ENCODE measurements at regions not wholly inside any gene's neighbourhood (a gene's known extent, or its start where the extent isn't known, plus 50 kb on each side); places are given as distances from the start of the nearest gene placed in this dataset.

DNA sequence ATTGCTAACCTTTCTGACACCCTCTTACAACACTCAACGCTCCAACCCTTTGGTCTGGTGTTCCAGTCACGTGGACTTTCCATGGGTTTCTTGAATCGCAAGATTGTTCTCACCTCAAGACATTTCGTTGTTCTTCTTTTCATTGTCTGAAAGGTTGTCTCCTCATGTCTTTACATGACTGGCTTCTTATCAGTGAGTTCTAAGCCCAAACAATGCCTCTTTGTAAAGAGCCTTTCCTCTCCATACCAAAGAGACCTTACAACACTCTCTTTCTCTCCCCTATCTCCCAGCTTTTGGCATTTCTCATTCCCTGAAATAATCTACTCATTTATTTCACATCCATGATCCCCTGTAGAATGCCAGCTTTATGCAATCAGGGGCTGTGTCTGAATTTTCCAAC, 1144.8 kb downstream of the AACS start:
- TF ChIP-seq NANOG (IDR thresholded peaks at IDR 0.05; ENCODE audit: borderline replicate concordance): no peak
- TF ChIP-seq, protein P1, sequence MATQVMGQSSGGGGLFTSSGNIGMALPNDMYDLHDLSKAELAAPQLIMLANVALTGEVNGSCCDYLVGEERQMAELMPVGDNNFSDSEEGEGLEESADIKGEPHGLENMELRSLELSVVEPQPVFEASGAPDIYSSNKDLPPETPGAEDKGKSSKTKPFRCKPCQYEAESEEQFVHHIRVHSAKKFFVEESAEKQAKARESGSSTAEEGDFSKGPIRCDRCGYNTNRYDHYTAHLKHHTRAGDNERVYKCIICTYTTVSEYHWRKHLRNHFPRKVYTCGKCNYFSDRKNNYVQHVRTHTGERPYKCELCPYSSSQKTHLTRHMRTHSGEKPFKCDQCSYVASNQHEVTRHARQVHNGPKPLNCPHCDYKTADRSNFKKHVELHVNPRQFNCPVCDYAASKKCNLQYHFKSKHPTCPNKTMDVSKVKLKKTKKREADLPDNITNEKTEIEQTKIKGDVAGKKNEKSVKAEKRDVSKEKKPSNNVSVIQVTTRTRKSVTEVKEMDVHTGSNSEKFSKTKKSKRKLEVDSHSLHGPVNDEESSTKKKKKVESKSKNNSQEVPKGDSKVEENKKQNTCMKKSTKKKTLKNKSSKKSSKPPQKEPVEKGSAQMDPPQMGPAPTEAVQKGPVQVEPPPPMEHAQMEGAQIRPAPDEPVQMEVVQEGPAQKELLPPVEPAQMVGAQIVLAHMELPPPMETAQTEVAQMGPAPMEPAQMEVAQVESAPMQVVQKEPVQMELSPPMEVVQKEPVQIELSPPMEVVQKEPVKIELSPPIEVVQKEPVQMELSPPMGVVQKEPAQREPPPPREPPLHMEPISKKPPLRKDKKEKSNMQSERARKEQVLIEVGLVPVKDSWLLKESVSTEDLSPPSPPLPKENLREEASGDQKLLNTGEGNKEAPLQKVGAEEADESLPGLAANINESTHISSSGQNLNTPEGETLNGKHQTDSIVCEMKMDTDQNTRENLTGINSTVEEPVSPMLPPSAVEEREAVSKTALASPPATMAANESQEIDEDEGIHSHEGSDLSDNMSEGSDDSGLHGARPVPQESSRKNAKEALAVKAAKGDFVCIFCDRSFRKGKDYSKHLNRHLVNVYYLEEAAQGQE (IDR thresholded peaks at IDR 0.05; ENCODE audit: unreplicated experiment): no peak
- no peak for TF ChIP-seq CREB1 (CRISPR knock-in tag; IDR thresholded peaks at IDR 0.05; ENCODE audit: low read depth)
- no peak for TF ChIP-seq ZNF331 (CRISPR knock-in tag; IDR thresholded peaks at IDR 0.05; ENCODE audit: low read depth)
- TF ChIP-seq, protein P2, sequence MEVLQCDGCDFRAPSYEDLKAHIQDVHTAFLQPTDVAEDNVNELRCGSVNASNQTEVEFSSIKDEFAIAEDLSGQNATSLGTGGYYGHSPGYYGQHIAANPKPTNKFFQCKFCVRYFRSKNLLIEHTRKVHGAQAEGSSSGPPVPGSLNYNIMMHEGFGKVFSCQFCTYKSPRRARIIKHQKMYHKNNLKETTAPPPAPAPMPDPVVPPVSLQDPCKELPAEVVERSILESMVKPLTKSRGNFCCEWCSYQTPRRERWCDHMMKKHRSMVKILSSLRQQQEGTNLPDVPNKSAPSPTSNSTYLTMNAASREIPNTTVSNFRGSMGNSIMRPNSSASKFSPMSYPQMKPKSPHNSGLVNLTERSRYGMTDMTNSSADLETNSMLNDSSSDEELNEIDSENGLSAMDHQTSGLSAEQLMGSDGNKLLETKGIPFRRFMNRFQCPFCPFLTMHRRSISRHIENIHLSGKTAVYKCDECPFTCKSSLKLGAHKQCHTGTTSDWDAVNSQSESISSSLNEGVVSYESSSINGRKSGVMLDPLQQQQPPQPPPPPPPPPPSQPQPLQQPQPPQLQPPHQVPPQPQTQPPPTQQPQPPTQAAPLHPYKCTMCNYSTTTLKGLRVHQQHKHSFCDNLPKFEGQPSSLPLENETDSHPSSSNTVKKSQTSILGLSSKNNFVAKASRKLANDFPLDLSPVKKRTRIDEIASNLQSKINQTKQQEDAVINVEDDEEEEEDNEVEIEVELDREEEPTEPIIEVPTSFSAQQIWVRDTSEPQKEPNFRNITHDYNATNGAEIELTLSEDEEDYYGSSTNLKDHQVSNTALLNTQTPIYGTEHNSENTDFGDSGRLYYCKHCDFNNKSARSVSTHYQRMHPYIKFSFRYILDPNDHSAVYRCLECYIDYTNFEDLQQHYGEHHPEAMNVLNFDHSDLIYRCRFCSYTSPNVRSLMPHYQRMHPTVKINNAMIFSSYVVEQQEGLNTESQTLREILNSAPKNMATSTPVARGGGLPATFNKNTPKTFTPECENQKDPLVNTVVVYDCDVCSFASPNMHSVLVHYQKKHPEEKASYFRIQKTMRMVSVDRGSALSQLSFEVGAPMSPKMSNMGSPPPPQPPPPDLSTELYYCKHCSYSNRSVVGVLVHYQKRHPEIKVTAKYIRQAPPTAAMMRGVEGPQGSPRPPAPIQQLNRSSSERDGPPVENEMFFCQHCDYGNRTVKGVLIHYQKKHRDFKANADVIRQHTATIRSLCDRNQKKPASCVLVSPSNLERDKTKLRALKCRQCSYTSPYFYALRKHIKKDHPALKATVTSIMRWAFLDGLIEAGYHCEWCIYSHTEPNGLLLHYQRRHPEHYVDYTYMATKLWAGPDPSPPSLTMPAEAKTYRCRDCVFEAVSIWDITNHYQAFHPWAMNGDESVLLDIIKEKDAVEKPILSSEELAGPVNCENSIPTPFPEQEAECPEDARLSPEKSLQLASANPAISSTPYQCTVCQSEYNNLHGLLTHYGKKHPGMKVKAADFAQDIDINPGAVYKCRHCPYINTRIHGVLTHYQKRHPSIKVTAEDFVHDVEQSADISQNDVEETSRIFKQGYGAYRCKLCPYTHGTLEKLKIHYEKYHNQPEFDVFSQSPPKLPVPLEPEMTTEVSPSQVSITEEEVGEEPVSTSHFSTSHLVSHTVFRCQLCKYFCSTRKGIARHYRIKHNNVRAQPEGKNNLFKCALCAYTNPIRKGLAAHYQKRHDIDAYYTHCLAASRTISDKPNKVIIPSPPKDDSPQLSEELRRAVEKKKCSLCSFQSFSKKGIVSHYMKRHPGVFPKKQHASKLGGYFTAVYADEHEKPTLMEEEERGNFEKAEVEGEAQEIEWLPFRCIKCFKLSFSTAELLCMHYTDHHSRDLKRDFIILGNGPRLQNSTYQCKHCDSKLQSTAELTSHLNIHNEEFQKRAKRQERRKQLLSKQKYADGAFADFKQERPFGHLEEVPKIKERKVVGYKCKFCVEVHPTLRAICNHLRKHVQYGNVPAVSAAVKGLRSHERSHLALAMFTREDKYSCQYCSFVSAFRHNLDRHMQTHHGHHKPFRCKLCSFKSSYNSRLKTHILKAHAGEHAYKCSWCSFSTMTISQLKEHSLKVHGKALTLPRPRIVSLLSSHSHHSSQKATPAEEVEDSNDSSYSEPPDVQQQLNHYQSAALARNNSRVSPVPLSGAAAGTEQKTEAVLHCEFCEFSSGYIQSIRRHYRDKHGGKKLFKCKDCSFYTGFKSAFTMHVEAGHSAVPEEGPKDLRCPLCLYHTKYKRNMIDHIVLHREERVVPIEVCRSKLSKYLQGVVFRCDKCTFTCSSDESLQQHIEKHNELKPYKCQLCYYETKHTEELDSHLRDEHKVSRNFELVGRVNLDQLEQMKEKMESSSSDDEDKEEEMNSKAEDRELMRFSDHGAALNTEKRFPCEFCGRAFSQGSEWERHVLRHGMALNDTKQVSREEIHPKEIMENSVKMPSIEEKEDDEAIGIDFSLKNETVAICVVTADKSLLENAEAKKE (CRISPR knock-in tag; IDR thresholded peaks at IDR 0.05): no peak
- no peak for TF ChIP-seq EZH2phosphoT487 (IDR thresholded peaks at IDR 0.05; ENCODE audit: unreplicated experiment)
- no peak for TF ChIP-seq ZNF114 (CRISPR knock-in tag; IDR thresholded peaks at IDR 0.05)
- TF ChIP-seq, protein P3, sequence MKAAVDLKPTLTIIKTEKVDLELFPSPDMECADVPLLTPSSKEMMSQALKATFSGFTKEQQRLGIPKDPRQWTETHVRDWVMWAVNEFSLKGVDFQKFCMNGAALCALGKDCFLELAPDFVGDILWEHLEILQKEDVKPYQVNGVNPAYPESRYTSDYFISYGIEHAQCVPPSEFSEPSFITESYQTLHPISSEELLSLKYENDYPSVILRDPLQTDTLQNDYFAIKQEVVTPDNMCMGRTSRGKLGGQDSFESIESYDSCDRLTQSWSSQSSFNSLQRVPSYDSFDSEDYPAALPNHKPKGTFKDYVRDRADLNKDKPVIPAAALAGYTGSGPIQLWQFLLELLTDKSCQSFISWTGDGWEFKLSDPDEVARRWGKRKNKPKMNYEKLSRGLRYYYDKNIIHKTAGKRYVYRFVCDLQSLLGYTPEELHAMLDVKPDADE (IDR thresholded peaks at IDR 0.05): no peak
- no peak for TF ChIP-seq JUNB (IDR thresholded peaks at IDR 0.05; ENCODE audit: unreplicated experiment)
- no peak for TF ChIP-seq EZH2 (IDR thresholded peaks at IDR 0.05; ENCODE audit: low read depth, unreplicated experiment)
- no peak for TF ChIP-seq POLR2AphosphoS5 (IDR thresholded peaks at IDR 0.05; ENCODE audit: low read depth)
- no peak for TF ChIP-seq STAT1 (IDR thresholded peaks at IDR 0.05; ENCODE audit: unreplicated experiment)
- no peak for TF ChIP-seq CTCF (conservative IDR thresholded peaks at IDR 0.05; ENCODE audit: low read depth in 2 of 2)
- Histone ChIP-seq H3K27me3 (ENCODE audit: insufficient read depth) (no peaks in the 10 kb centered on the region), H3K4me2 (no peak overlapping the region), H3K27ac (ENCODE audit: low read depth) (no peak overlapping the region), H3K4me1 (ENCODE audit: insufficient read depth) (no peaks in the 10 kb centered on the region), H3F3A (replicated peaks; ENCODE audit: low read depth) (no peaks in the 10 kb centered on the region), H3K36me3 (ENCODE audit: insufficient read depth) (no peaks in the 10 kb centered on the region), H3K9me2 (ENCODE audit: insufficient read depth) (no peaks in the 10 kb centered on the region), H3K4me3 (no peak overlapping the region), H3K79me2 (replicated peaks; ENCODE audit: insufficient read depth) (no peaks in the 10 kb centered on the region), H4K20me1 (replicated peaks; ENCODE audit: insufficient read depth) (no peaks in the 10 kb centered on the region), H2AFZ (no peak overlapping the region)
- Mint-ChIP-seq H3K4me1 (no peaks in the 10 kb centered on the region), H3K4me3 (no peak overlapping the region), H3K9me3 (peaks cover 98% of the 10 kb centered on the region), H3K27me3 (ENCODE audit: insufficient read depth, low read depth, poor library complexity) (no peaks in the 10 kb centered on the region), H3K36me3 (ENCODE audit: low read depth) (peaks cover 20% of the 10 kb centered on the region; the same call in 2 of the 3 replicates), H3K27ac (no peak overlapping the region)
- ATAC-seq (no peak), DNase-seq (ENCODE audit: low spot score) (no peak)
